Stimulated activated CD4-positive, alpha-beta T cell treated with anti-CD3 and anti-CD28 coated beads, Interleukin-15, amount 100 ng/mL, for 1 hour (primary cell): ENCODE measurements at regions not wholly inside any gene's neighbourhood (a gene's known extent, or its start where the extent isn't known, plus 50 kb on each side); places are given as distances from the start of the nearest gene placed in this dataset.

Experiments used
- DNase-seq, 2 donors: peaks; one replicate each; pipeline ENCODE4 v3.0.0-alpha.2; 2020; ENCODE audit warnings: low read depth in 1 of 2, low spot score in 1 of 2

DNA sequence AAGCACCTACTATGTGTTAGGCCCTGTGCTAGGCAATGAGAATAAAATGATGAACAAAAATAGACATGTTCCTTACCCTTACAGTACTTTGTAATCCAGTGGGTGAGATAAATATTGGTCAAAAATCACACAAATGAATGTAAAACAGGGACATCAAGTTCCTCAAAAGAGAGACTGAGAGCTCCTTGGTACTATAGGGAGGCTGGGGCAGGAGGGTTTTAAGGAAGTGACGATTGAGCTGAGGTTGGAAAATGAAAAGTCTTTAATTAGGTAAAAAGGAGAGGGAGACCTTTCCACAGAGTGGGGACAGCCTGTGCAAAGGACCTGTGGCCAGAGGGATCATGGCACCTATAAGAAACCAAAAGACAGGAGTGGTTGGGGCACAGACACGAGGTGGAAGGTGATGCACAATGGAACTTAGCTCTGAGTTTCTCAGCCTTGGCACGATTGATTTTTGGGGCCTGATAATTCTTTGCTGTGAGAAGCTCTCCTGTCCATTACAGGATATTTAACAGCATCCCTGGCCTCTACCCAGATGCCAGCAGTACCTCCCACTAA is 140.3 kb downstream of the CEP57L1 start:
- no peak for DNase-seq

DNA sequence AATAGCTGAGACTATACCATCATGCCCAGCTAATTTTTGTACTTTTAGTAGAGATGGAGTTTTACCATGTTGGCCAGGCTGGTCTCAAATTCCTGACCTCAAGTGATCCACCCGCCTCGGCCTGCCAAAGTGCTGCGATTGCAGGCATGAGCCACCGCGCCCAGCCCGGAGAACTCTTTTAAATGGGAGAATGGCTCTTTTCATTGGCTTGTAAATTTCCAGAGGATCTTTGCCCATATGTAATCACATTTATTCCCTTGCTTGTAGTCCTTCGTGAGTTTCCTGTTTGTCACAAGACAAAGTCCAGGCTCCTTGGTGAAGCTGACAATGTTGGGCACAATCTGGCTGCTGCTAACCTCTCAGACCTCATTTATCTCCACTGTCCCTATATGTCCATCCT is 135.1 kb downstream of the CEP57L1 start:
- no peak for DNase-seq

DNA sequence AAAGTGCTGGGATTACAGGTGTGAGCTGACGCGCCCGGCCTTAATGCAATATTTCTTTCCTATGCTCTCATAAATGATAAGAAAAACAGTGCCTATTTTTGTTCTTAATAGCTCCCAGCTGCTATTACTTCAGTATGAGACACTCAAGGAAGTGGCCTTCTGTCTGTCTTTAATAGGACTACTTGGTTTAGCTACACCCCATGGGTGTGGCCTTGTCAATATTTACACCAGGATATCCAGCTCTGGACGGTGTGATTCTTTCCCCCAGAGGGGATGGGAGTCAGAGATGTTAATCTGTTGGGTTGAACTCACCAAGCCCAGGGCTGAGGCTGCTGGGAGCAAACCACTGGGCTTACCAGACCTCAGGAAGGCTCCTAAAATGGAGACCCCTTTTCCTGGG is 134.2 kb downstream of the CEP57L1 start:
- DNase-seq = no peak

- no peak for DNase-seq
Measured at GRCh38 chr6:109227646-109228045, 132.3 kb downstream of the CEP57L1 start.

GRCh38 chr6:109226353-109226752 is 131.0 kb downstream of the CEP57L1 start:
- no peak for DNase-seq

DNA sequence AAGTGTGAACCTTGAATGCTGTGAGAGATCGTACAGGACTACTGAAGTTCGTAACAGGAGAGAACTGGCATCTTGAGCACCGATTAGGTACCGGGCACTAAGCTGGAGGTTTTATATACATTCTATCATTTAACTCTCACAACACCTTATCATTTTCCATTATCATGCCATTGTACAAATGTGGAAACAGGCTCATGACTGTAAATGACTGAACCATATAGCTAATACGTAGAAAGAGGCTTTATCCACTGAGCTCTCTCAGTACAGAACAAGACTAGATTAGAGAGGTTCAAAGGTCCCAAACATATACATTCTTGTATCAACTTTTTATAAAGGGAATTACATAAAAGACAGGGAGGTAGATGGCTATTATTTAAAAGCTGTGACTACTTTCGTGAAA is 130.6 kb downstream of the CEP57L1 start:
- DNase-seq = no peak

GRCh38 chr6:109224994-109225393 is 129.7 kb downstream of the CEP57L1 start:
- DNase-seq = no peak

DNA sequence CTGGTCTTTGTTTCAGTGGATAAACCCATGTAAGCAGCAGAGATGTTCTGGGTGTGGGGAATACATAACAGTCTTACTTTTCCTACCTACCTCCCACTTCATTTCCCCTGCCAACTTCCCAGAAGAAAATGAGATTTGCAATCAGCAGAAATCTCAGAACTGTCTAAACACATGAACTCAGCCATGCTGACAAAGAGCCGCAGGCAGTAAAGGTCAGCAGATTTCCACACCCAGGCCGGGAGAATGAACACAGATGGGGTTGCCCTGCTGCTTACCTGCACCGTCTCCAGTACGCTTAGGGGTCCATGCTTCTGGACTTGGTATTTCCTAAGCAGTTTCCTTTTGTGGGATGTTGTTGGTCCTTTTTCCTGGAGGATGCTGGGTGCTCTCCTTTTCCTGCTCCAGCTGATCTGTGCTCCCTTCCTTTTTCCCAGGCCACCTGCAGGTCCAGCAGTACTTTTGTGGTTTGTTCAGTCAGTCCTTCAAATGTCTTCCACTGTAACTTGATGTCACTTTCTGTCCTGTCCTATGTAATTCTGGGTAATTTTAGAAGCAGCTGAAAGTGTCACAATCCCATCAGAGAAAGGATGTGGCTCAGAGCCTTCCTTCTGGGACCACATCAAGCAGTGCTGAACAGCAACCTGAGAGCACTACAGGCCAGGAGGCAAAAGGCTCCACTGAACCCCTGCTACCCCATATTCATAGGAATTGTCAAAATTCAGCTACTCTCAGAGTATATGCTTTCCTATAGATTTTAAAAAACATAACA is 129.0 kb downstream of the CEP57L1 start:
- no peak for DNase-seq

DNA sequence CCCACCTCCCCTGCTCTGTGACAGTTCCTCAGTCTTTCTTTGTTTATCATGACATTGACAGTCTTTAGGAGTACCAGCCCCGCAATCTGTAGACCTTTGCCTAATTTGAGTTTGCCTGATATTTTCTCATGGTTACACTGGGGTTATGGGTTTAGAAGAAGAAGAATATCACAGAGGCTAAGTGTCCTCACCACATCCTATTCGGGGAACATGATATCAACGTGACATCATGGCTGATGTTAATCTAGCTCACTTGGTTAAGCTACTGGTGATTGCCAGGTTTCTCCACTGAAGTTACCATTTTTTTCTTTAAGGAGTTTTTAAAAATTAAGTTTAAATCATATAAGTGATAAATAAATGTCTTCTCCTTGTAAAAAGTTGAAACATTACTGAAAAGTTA is 127.5 kb downstream of the CEP57L1 start:
- DNase-seq = no peak

DNA sequence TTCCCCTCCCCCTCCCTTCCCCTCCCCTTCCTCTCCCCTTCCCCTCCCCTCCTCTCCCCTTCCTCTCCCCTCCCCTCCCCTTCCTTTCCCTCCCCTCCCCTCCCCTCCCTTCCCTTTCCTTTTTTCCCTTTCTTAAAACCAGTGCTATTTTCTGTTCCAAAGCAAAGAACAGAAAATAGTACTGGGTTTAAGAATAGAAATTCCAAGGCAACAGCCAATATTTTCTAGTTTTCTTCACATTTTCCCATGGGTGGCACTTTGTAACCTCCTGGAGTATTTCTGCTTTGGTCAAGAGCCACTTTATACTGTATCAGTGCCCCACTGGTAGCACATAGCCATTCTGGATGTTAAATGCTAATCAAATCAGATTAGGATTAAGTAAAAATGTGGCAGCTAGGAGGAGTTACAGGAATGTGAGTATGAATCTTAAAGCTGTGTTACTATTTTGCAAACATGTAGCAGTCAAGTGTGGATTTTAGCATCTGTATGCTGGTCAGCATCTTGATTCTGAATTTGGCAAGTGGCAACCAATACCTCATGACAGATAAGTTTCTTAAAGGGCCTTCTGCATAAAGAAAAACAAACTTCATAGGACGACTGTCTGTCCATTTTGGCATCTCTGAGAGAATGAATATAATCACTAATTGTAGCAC is 126.4 kb downstream of the CEP57L1 start:
- DNase-seq = no peak
